Hematopoietic multipotent progenitor cell (in vitro differentiated cells): ENCODE measurements at regions not wholly inside any gene's neighbourhood (a gene's known extent, or its start where the extent isn't known, plus 50 kb on each side); places are given as distances from the start of the nearest gene placed in this dataset.

Experiments used
- DNase-seq, 3 donors: peaks; one replicate each; pipeline ENCODE4 v3.0.0-alpha.2; 2011 to 2015; ENCODE audit warnings: low read depth in 2 of 3, low spot score in 2 of 3

DNA sequence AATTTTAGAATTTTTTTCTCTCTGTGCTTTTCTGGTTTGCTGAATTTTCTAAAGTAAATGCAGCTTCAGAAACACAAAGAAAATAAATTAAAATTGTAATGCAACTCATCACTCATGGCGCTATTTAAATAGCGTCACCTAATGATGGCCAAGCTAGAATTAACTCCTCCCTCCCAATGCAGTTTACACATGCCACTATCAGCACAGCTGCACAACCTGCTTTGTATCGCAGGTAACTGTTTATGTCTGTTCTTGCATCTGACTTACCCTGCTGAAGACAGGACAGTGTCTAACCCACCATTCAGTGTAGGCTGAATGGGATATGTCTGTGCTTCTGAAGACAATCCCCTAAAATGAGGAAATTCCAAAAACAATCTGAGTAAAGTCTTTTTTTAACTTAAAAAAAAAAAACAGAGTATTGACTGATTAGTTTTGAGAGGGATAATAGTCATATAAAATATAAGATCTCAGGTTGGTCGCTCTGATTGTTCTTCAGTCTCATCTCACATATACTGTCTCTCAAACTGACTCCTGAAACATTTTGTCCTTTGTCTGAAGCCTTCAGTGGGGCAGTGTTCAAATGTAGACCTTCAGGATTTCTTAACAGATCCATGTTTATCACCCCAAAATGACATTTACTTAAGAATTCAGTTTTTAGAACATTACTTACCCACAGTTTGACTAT, 271.4 kb downstream of the ZEB2 start:
- DNase-seq: no peak

DNA sequence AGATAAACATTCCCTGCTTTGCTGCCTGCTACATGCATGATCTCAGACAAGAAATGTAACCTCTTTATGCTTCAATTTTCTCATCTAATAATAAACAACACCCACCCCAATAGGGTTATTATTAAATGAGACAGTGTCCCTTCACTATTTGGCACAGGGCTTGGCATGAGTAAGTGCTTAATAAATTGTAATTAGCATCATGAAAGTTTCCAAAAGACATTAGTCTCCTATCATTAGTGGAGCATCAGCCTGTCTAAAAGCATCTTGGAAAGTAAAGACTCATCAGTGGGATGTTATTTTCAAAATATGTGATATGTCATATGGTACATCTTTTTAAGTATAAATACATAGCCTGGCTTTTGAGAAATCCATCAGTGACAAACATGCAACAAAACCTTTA, 275.0 kb downstream of the ZEB2 start:
- no peak for DNase-seq

DNA sequence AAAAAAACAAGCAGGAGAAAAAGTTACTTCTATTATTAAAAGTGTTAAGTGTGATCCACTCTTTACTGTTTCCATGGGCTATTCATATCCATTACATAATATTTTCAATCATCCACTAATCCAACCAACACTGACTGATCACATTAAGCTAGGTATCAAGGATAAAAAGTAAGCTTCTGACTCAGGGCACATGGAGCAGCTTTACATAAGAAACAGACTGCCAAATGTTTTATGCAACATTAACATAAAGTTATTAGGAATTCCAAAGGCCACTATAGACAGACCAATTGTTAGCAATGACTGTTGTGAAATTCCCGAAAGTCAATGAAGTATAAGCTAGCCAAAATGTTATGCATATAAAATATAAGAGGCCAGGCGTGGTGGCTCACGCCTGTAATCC, 277.6 kb downstream of the ZEB2 start:
- DNase-seq: no peak

DNA sequence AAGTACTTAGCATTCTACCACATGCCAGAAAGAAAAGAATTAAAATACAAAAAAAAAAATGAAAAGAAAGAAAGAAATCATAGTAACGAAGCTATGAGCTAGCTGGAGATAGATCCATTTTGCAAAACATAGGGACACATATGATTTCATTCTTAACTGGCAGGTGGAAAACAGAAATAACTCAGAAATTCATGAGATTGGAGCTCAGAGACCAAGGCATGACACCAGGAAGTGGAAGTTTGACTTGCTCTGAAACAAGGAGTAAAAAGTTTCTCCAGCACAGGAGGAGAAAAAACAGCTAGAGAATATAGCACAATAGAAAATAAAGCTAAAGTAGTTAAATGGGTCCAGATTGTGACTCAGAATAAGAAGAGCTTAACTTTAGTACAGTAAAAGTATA, 278.1 kb downstream of the ZEB2 start:
- no peak for DNase-seq

DNA sequence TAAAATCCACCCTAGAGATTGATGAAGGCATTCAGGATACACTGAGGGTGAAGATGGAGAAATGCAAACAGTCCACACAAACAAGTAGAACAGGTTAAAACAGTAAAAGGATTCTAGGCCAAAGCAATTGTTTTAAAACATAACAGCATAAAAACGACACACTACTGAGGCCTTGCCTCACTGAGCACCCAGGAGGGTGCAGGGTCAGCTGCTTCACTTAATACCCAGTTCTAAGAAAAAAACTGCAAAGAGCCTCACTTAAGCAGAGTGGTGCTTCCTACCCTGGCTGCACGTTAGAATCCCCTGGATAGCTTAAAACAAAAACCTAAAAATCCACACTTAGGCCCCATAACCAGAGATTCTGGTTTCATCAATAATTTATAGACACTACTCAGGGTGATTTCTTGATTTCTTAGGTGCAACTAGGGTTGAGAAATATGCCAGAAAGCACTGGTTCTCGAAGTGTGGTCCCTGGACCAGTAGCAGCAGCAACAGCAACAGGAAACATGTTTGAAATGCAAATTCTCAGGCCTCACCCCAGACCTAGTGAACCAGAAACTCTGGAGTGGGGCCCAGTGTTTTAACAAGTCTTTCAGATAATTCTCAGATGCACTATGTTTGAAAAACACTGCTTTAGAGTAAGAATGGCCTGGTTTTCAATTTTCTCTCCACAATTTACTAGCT, 279.1 kb downstream of the ZEB2 start:
- no peak for DNase-seq

DNA sequence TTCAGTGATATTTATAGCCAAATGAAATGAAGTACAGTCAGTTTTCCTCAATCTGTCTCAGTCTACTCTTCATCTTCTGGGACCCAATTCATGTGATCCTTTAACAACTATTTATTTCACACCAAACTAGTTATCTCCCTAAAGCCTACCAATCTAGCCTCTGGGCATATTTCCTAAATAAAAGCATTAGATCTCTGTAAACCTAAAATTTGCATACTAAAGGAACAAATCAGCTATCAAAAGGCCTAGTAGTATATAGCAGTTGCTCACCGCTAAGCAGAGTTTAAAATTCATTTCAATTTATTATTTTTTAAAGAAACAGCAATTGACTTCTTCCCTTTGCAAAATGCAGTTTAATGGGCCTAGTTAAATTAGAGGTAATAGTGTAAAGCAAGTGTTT, 280.2 kb downstream of the ZEB2 start:
- no peak for DNase-seq

DNA sequence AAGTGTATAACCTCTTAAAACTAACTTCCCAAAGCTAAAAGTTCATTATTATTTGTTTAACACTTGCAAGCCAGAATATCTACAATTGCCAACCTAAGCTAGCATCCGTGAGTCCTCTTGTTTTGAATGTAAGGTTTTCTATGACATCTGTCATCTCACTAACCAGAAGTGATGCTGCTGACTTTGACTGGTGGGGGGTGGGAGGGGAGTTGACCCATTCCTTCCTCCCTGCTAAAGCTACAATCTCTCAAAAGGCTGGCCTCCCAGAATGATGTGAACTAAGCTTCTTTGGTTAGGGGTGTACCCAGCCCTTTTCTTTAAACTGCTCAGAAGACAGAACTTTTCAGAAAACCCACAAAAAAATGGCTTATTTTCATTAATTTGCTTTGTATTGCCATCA, 280.6 kb downstream of the ZEB2 start:
- DNase-seq: no peak

DNA sequence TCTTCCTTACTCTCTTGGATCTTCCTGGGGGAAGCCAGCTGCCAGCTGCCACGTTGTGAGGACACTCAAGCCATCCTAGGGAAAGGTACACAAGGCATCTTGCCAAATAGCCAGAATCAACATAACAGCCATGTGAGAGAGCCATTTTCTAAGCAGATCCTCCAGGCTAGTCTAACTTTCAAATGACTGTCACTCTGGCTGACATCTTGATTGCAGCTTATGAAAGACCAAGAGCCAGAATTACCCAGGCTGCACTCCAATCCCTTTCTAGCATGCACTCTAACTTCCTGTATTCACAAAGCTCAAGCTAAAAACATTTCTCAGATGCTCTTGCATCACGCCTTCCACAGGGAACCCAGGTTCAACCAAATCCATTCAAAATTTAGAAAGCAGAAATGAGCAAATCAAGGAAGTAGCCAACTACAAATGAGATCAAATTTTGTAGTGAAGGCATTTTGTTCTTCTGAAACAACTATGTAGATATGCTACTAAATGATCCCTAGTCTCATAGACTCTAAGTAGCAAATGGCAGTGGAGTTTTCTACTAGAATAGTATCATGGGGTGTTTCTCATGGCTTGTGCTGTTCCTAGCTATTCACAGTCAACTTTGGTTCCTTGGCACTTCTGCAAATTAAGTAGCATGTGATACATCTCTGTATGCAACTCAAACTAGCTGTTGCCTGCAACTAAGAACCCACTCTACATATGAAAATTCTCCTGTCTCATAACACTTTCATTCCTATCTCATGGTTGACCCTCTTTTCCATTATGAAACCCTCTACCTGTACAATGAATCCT, 281.9 kb downstream of the ZEB2 start:
- DNase-seq: peak in 1 of 3 donors; percentile 22

DNA sequence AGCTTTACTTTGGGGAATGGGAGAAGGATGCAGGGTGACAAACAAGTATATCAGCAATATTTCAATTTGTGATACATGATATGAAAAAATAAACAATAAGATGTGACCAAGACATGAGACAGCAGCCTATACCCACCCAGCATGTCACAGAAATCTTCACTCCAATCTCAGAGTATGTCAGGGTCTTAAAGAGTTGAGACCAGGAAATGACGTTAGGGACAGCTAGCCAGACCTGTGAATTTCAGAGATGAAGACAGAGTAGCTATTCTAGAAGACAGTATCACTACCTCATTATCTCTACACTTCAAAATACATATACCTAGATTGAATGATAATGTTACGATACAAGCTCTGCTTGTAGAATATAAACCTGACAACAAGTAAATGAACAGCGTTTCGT, 282.8 kb downstream of the ZEB2 start:
- no peak for DNase-seq

DNA sequence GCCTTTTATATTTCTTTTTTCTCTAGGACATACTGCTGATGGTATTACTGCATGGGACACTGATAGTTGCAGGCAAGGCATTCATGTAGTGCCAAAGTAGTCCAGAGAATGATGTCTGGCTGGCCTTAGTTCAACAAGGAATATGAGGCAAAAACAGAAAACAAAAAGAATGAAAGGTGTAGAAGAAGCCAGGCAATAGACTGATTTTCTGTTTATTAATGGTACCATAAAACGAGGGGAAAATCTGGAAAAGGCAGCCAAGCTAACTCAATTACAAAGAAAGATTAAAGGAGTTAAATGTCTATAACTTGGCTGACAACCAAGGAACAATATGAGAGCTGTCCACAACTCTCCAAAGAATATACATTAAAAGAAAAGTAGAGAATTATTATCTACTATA, 284.9 kb downstream of the ZEB2 start:
- no peak for DNase-seq

DNA sequence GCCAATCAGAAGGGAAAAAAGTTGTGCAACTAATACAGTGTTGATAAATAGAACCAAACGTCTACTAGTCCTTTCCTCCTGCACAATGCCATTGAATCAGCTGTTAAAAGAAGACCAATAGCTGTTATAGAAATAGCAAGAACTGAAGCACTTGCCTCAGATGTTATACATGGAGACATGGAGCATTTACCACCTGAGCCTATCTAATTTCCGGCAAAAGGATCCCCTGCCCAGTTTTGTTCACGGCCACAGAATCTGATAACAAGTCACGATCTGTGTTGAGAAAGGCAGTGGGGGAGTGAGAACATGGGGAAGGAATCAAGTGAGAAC, 285.4 kb downstream of the ZEB2 start:
- DNase-seq: no peak

DNA sequence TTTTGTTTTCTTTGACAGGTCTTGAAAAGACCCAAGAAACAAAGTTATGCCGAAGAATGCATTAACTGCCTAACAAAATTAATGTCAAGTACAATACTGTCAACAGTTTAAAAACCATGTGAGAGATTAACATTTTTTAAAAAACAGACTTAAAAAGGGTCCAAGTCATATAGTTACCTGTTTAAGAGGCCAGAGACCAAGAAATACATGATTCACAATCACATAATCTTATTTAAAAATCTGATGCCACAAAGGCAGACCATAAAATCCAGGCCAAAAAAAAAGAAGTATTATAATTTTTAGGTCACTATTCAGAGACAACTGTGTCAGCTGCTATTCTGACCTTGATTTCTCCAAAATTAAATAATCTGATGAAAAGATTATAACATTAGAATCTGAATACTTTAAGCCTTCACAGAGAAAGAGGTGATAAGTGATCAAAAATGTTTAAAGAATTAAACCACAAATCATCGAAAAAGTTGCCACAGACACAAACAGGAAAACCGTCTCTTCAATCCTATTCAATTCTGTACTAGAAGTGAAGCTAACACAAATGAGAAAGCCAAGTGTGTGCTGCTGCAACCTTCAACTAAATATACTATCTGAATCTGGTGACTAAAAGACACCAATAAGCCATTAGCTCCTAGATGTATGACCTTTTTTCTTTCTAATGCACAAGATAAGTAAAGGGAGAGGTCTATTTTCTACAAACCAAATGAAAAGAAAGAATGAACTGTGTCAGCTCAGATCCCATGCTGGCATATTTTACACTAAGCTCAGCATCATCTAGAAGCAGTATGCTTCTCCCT, 286.0 kb downstream of the ZEB2 start:
- no peak for DNase-seq

DNA sequence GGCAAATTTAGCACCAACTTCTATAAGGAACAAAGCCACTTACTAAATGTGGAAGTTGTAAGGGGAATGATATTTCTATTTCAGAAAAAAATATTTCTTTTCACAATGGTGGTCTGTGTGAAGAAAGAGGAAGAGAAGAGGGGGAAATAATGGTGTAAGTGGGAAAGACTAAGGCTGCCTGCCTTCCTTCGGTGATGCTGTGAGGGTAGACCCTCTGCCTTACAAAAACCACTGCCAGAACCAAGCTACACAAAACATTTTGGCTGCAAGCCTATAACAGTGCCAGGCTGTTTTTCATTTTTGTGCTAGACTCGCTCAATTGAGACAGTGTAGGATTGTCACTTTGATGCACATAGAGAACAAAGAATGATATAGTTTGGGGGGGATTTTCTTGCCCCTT, 286.6 kb downstream of the ZEB2 start:
- DNase-seq: peak in 1 of 3 donors; percentile 35

DNA sequence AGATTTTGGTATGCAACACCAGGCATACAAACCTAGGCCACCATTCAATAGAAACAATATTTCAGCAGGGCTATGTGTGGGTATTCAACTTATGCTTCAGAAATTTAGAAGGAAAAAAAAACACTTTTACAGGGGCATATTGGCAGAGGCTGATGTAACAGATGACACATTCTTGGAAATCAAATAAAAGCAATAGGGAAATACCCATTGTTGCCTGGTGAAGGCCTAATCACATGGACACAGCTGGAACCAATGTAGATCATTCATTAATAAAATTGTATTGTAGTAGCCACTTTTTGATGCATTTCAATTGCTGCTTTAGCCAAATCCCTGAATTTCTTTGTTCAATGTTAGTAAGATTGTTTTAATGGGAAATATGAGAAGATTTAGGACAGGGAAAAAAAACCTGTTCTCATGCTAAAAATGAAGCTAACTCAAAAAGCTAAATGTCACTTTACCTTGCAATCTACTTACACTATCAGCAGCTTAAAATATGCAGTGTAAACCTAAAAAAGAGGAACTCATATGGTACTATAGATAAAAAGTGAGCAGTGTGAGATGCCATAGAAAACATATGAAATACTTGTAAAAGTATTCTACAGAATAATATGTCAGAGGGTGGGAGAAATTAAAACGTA, 289.4 kb downstream of the ZEB2 start:
- peak in 2 of 3 donors; percentile 34 to 53 for DNase-seq

DNA sequence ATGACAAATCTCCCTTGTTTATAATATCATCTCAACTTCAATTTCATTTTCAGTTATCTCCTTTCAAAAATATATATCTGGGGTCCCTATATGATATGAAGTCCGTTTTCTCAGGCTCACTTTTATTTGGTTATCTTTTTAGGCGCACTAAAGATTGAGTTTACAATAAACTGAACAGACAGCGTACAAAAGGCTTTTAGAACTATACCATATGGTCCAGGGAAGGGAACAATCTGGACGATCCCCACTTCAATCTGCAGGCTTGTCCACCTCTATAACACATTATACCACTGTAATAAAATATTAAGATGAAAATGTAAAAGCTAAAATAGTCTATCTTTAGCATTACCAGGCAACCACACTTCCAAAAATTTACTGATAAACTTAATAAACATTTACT, 289.9 kb downstream of the ZEB2 start:
- no peak for DNase-seq

DNA sequence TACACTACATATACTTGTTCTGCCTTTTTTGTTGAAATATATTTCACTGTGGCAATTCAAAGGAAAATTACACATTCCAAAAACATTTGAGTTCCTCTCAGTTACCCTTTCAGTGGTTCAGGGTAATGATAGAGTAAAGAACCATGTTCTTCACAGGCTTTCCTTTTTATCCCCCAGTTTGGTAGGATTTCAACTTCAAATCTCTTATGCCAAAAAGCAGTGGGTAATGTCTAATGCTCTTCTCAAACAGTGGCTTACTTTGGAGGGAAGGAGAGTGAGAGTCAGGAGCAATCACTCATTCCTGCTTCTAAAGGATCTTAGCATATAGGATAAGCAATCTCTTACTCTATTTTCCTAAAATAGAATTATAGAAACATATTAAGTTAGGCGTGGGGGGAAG, 290.6 kb downstream of the ZEB2 start:
- no peak for DNase-seq

DNA sequence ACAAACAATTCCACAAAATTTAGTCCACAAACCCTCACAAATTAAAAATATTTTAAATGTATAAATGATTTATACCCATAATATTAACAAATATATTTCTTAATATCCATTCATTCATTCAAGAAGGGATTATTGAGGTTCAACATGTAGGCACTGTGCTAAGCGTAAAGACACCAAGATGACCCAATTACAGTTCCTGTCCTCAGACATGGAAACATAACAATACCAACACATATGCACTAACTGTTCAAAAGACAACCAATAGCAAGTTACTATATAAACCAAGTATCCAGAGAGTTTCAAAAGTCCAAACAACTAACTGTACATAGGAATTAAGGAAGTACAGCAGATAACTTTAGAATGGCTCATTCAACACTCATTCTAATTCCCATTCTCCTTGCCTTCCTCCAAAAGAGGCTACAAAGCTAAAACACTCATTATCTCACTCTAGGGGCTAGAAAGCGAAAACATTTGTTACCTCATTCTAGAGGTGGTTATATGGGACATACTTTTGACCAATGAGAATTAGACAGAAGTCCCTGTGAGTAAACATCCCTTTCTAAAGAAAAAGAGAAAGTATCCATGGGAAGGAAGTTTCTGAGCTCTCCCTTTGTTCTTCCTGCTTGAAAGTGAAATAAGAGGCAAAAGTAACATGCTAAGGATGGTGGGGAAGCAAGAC, 292.4 kb downstream of the ZEB2 start:
- DNase-seq: no peak

DNA sequence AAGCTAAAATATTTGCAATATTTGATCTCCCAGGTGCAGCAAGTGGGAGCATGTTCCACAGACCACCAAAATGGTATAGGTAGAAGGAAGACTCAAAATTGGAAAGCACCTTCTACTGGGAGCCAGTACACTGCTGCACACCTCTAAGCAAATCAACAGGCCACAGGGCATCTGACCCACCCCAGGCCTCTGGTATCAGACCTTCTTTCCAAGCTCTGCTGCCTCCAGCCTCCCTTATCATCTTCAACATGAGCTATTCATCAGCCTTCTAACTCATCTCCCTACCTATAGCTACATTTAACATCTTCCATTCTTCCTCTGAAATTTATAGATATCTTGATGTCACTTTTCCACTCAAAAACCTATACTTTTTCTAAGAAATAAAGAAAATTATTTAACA, 294.8 kb downstream of the ZEB2 start:
- DNase-seq: no peak

DNA sequence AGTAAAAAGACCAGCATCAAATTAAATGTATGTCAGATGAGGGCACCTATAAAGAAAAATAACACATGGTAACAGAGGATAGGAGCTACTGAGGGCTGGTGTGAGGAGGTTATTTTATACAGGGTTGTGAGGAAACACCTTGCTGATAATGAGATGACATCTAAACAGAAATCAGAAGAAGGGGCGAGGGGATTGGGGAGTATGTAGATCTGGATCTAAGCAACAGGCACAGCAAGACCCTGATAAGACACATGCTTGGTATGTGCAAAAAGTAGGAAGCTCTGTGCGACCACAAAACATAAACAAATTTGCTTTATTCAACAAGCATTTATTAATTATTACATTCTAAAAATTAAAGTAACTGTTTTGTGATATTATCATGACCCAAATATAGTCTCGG, 295.4 kb downstream of the ZEB2 start:
- DNase-seq: peak in 1 of 3 donors; percentile 45

DNA sequence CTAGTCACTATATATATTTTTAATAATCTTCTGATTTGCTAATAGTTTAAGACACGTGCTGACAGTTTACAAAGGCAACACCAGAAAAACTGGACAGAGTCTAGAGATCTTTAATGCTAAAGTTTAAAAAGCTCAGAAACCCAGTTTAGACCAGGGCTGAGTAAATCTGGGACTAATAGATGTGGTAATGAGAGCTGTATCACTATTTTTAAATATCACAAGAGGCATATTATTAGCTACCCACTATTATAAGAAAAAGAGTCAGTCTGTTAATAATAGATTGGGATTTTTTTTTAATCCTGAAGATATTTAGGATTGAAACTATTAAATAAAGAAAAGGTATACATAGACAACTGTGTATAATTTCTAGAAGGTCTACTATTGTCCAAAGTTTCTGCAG, 299.9 kb downstream of the ZEB2 start:
- no peak for DNase-seq
